CD4-positive, CD25-positive, alpha-beta regulatory T cell (primary cell): ENCODE measurements at regions not wholly inside any gene's neighbourhood (a gene's known extent, or its start where the extent isn't known, plus 50 kb on each side); places are given as distances from the start of the nearest gene placed in this dataset.

ENCODE experiments used
- ATAC-seq, 2 donors: fragments of 150-1000 bp; cut with Tn5 transposase; one replicate each; pipeline ENCODE4 v1.10.0; 2021; ENCODE audit warnings: low read depth in 2 of 2, moderate number of reproducible peaks in 2 of 2, moderate library complexity in 1 of 2
- DNase-seq, 3 donors: peaks; one replicate each; pipeline versions ENCODE4 v3.0.0 to v3.0.0-alpha.2; 2012 to 2022; ENCODE audit warnings: mixed read lengths in 1 of 3
- H3K27ac ChIP-seq: one replicate; pipeline ENCODE4 v1.7.0; 2013; ENCODE audit warnings: mild to moderate bottlenecking, low read length; ENCODE audit not compliant: insufficient read depth, poor library complexity, severe bottlenecking
- H3K27me3 ChIP-seq: one replicate; pipeline ENCODE4 v1.7.0; 2013; ENCODE audit warnings: low read length; ENCODE audit not compliant: control insufficient read depth, insufficient read depth
- H3K36me3 ChIP-seq: one replicate; pipeline ENCODE4 v1.7.0; 2013; ENCODE audit warnings: mild to moderate bottlenecking, low read length, moderate library complexity; ENCODE audit not compliant: control insufficient read depth, insufficient read depth
- H3K4me1 ChIP-seq: 2 replicates; pipeline ENCODE4 v1.7.0; 2013; ENCODE audit warnings: mild to moderate bottlenecking, low read length; ENCODE audit not compliant: insufficient read depth, control insufficient read depth, poor library complexity, severe bottlenecking
- H3K4me3 ChIP-seq: one replicate; pipeline ENCODE4 v1.7.0; 2013; ENCODE audit warnings: low read depth, mild to moderate bottlenecking, low read length, moderate library complexity
- H3K9me3 ChIP-seq, 2 experiments: 1 replicate in 1 of 2; 2 replicates in 1 of 2; pipeline ENCODE4 v1.7.0; 2013; ENCODE audit warnings: low read length in 2 of 2, mild to moderate bottlenecking in 1 of 2, moderate library complexity in 1 of 2; ENCODE audit not compliant: control insufficient read depth in 2 of 2
- H3K27ac Mint-ChIP-seq, 3 donors: one replicate each; pipeline ENCODE4 v1.8.0; 2020 to 2022; ENCODE audit warnings: mild to moderate bottlenecking in 3 of 3, mixed read lengths in 3 of 3, moderate library complexity in 2 of 3
- H3K27me3 Mint-ChIP-seq: one replicate; pipeline ENCODE4 v1.8.0; 2022; ENCODE audit warnings: mild to moderate bottlenecking, mixed read lengths
- H3K36me3 Mint-ChIP-seq: one replicate; pipeline ENCODE4 v1.8.0; 2020; ENCODE audit warnings: mixed read lengths
- H3K4me1 Mint-ChIP-seq, 4 donors: one replicate each; pipeline ENCODE4 v1.8.0; 2020 to 2022; ENCODE audit warnings: mixed read lengths in 4 of 4, mild to moderate bottlenecking in 1 of 4
- H3K4me3 Mint-ChIP-seq, 4 donors: one replicate each; pipeline ENCODE4 v1.8.0; 2020 to 2022; ENCODE audit warnings: mild to moderate bottlenecking in 4 of 4, mixed read lengths in 4 of 4, moderate library complexity in 3 of 4
- H3K9me3 Mint-ChIP-seq, 7 donors: one replicate each; pipeline ENCODE4 v1.8.0; 2020 to 2022; ENCODE audit warnings: mixed read lengths in 7 of 7, mild to moderate bottlenecking in 3 of 7, moderate library complexity in 2 of 7

GRCh38 chr10:47224546-47225218, 75.3 kb upstream of the GDF10 start:
- Histone ChIP-seq H3K4me1 (no peaks in the 10 kb centered on the region), H3K4me3 (no peak overlapping the region), H3K27ac (no peak overlapping the region), H3K27me3 (no peaks in the 10 kb centered on the region), H3K9me3 (no peaks in the 10 kb centered on the region), H3K36me3 (no peaks in the 10 kb centered on the region)
- Mint-ChIP-seq H3K4me3 (no peak overlapping the region), H3K9me3 (peaks cover 0 to 5% (median 0%) of the 10 kb centered on the region in 7 donors), H3K27ac (no peak overlapping the region), H3K4me1 (peaks cover 0 to 6% (median 0%) of the 10 kb centered on the region in 4 donors), H3K27me3 (no peaks in the 10 kb centered on the region), H3K36me3 (peaks cover 5% of the 10 kb centered on the region)
- no peak for ATAC-seq
- no peak for DNase-seq

GRCh38 chr10:47225219-47225927, 74.6 kb upstream of the GDF10 start:
- H3K4me1 ChIP-seq, result no peaks in the 10 kb centered on the region
- H3K4me3 ChIP-seq, result no peak overlapping the region
- no peaks in the 10 kb centered on the region for H3K27me3 Mint-ChIP-seq
- H3K27me3 ChIP-seq, result no peaks in the 10 kb centered on the region
- H3K36me3 ChIP-seq, result no peaks in the 10 kb centered on the region
- H3K27ac Mint-ChIP-seq, result peak overlapping the region in 1 of 3 donors; percentile 75
- DNase-seq, result no peak
- H3K4me1 Mint-ChIP-seq, result peaks cover 0 to 6% (median 0%) of the 10 kb centered on the region in 4 donors
- peaks cover 5% of the 10 kb centered on the region for H3K36me3 Mint-ChIP-seq
- peaks cover 0 to 5% (median 0%) of the 10 kb centered on the region in 7 donors for H3K9me3 Mint-ChIP-seq
- no peak overlapping the region for H3K27ac ChIP-seq
- no peak for ATAC-seq
- no peak overlapping the region for H3K4me3 Mint-ChIP-seq
- H3K9me3 ChIP-seq, result no peaks in the 10 kb centered on the region

GRCh38 chr10:47225928-47226645, 73.9 kb upstream of the GDF10 start:
- H3K4me3 ChIP-seq, result no peak overlapping the region
- H3K4me1 ChIP-seq, result no peaks in the 10 kb centered on the region
- H3K27me3 ChIP-seq, result no peaks in the 10 kb centered on the region
- no peak overlapping the region for H3K27ac ChIP-seq
- peaks cover 5% of the 10 kb centered on the region for H3K36me3 Mint-ChIP-seq
- peaks cover 0 to 5% (median 0%) of the 10 kb centered on the region in 7 donors for H3K9me3 Mint-ChIP-seq
- H3K4me3 Mint-ChIP-seq, result no peak overlapping the region
- DNase-seq (no peak), ATAC-seq (no peak)
- peaks cover 0 to 6% (median 0%) of the 10 kb centered on the region in 4 donors for H3K4me1 Mint-ChIP-seq
- H3K27me3 Mint-ChIP-seq, result no peaks in the 10 kb centered on the region
- peak overlapping the region in 1 of 3 donors; percentile 75 for H3K27ac Mint-ChIP-seq
- no peaks in the 10 kb centered on the region for H3K36me3 ChIP-seq
- no peaks in the 10 kb centered on the region for H3K9me3 ChIP-seq

GRCh38 chr10:47230482-47230881, 69.5 kb upstream of the GDF10 start:
- H3K27ac Mint-ChIP-seq, result peak overlapping the region in 2 of 3 donors; percentile 50 to 86
- H3K27me3 Mint-ChIP-seq, result no peaks in the 10 kb centered on the region
- H3K27me3 ChIP-seq, result no peaks in the 10 kb centered on the region
- no peaks in the 10 kb centered on the region for H3K4me1 ChIP-seq
- peaks cover 0 to 5% (median 0%) of the 10 kb centered on the region in 7 donors for H3K9me3 Mint-ChIP-seq
- peaks cover 5% of the 10 kb centered on the region for H3K36me3 Mint-ChIP-seq
- H3K4me1 Mint-ChIP-seq, result peaks cover 0 to 4% (median 0%) of the 10 kb centered on the region in 4 donors
- no peaks in the 10 kb centered on the region for H3K9me3 ChIP-seq
- peak; percentile 31 to 53 for ATAC-seq
- H3K4me3 Mint-ChIP-seq, result no peak overlapping the region
- H3K36me3 ChIP-seq, result no peaks in the 10 kb centered on the region
- no peak overlapping the region for H3K27ac ChIP-seq
- DNase-seq, result no peak
- H3K4me3 ChIP-seq, result no peak overlapping the region

GRCh38 chr10:47230957-47231356, 69.0 kb upstream of the GDF10 start:
- H3K9me3 ChIP-seq, result no peaks in the 10 kb centered on the region
- no peak overlapping the region for H3K27ac ChIP-seq
- no peak overlapping the region for H3K27ac Mint-ChIP-seq
- no peak overlapping the region for H3K4me3 Mint-ChIP-seq
- no peaks in the 10 kb centered on the region for H3K36me3 ChIP-seq
- H3K27me3 ChIP-seq, result no peaks in the 10 kb centered on the region
- no peak for ATAC-seq
- peaks cover 0 to 5% (median 0%) of the 10 kb centered on the region in 7 donors for H3K9me3 Mint-ChIP-seq
- no peak for DNase-seq
- peaks cover 0 to 3% (median 0%) of the 10 kb centered on the region in 4 donors for H3K4me1 Mint-ChIP-seq
- no peak overlapping the region for H3K4me3 ChIP-seq
- no peaks in the 10 kb centered on the region for H3K4me1 ChIP-seq
- peaks cover 5% of the 10 kb centered on the region for H3K36me3 Mint-ChIP-seq
- H3K27me3 Mint-ChIP-seq, result no peaks in the 10 kb centered on the region

GRCh38 chr10:47231414-47231813, 68.6 kb upstream of the GDF10 start:
- H3K27me3 ChIP-seq, result no peaks in the 10 kb centered on the region
- Mint-ChIP-seq H3K4me1 (no peaks in the 10 kb centered on the region), H3K27me3 (no peaks in the 10 kb centered on the region), H3K9me3 (peaks cover 0 to 5% (median 1%) of the 10 kb centered on the region in 7 donors), H3K27ac (no peak overlapping the region), H3K4me3 (no peak overlapping the region), H3K36me3 (peaks cover 5% of the 10 kb centered on the region)
- H3K4me3 ChIP-seq, result no peak overlapping the region
- DNase-seq (no peak), ATAC-seq (no peak)
- H3K27ac ChIP-seq, result no peak overlapping the region
- no peaks in the 10 kb centered on the region for H3K4me1 ChIP-seq
- H3K9me3 ChIP-seq, result no peaks in the 10 kb centered on the region
- no peaks in the 10 kb centered on the region for H3K36me3 ChIP-seq

GRCh38 chr10:47233631-47234030, 66.4 kb upstream of the GDF10 start:
- H3K4me3 Mint-ChIP-seq, result no peak overlapping the region
- no peak overlapping the region for H3K27ac Mint-ChIP-seq
- DNase-seq (no peak), ATAC-seq (no peak)
- Histone ChIP-seq H3K27ac (no peak overlapping the region), H3K4me3 (no peak overlapping the region), H3K9me3 (no peaks in the 10 kb centered on the region), H3K27me3 (no peaks in the 10 kb centered on the region), H3K4me1 (no peaks in the 10 kb centered on the region), H3K36me3 (no peaks in the 10 kb centered on the region)
- peaks cover 0 to 5% (median 1%) of the 10 kb centered on the region in 7 donors for H3K9me3 Mint-ChIP-seq
- no peaks in the 10 kb centered on the region for H3K27me3 Mint-ChIP-seq
- H3K36me3 Mint-ChIP-seq, result peaks cover 4% of the 10 kb centered on the region
- H3K4me1 Mint-ChIP-seq, result no peaks in the 10 kb centered on the region
